ENCODE measurements at regions not wholly inside any gene's neighbourhood (a gene's known extent, or its start where the extent isn't known, plus 50 kb on each side); places are given as distances from the start of the nearest gene placed in this dataset.
"Not testable (repeated sequence)": the region's sequence is repeated elsewhere in the genome, so short reads cannot be mapped to it uniquely, and the experiment has no call there.

GRCh38 chr2:175804122-175804521, 197.9 kb downstream of the LNPK start:
- ATAC-seq, result no peak
- TF ChIP-seq CREB5 (CRISPR knock-in tag; IDR thresholded peaks at IDR 0.05; ENCODE audit: low read depth), result no peak
- no peak for TF ChIP-seq PATZ1 (CRISPR knock-in tag; IDR thresholded peaks at IDR 0.05; ENCODE audit: borderline replicate concordance)
- TF ChIP-seq CSRNP3 (CRISPR knock-in tag; IDR thresholded peaks at IDR 0.05), result no peak
- no peak for TF ChIP-seq RARB (CRISPR knock-in tag; IDR thresholded peaks at IDR 0.05)
- TF ChIP-seq TCF4 (CRISPR knock-in tag; IDR thresholded peaks at IDR 0.05; ENCODE audit: borderline replicate concordance), result no peak
- no peak for TF ChIP-seq TSHZ2 (CRISPR knock-in tag; IDR thresholded peaks at IDR 0.05)
- TF ChIP-seq OSR1 (CRISPR knock-in tag; IDR thresholded peaks at IDR 0.05), result no peak
- no peak for TF ChIP-seq POU6F1 (CRISPR knock-in tag; IDR thresholded peaks at IDR 0.05; ENCODE audit: borderline replicate concordance, low read depth)
- TF ChIP-seq BACH2 (CRISPR knock-in tag; IDR thresholded peaks at IDR 0.05; ENCODE audit: borderline replicate concordance), result no peak
- no peak for TF ChIP-seq ZNF565 (CRISPR knock-in tag; conservative IDR thresholded peaks at IDR 0.05; ENCODE audit: low read depth)
- TF ChIP-seq ZFP3 (CRISPR knock-in tag; IDR thresholded peaks at IDR 0.05), result no peak
- TF ChIP-seq PPARA (CRISPR knock-in tag; IDR thresholded peaks at IDR 0.05; ENCODE audit: borderline replicate concordance), result no peak
- TF ChIP-seq ZFP30 (CRISPR knock-in tag; IDR thresholded peaks at IDR 0.05), result no peak
- TF ChIP-seq ARNTL (CRISPR knock-in tag; IDR thresholded peaks at IDR 0.05; ENCODE audit: borderline replicate concordance, low read depth), result no peak
- TF ChIP-seq ESRRG (CRISPR knock-in tag; IDR thresholded peaks at IDR 0.05), result no peak

GRCh38 chr2:175796422-175796821, 205.6 kb downstream of the LNPK start:
- not testable (repeated sequence) for ATAC-seq

- TF ChIP-seq RARB (CRISPR knock-in tag; IDR thresholded peaks at IDR 0.05) (no peak), ZNF8 (CRISPR knock-in tag; IDR thresholded peaks at IDR 0.05) (no peak), TSHZ2 (CRISPR knock-in tag; IDR thresholded peaks at IDR 0.05) (no peak), TOX (CRISPR knock-in tag; IDR thresholded peaks at IDR 0.05; ENCODE audit: borderline replicate concordance) (no peak), SNAI2 (CRISPR knock-in tag; IDR thresholded peaks at IDR 0.05) (no peak), PATZ1 (CRISPR knock-in tag; IDR thresholded peaks at IDR 0.05; ENCODE audit: borderline replicate concordance) (no peak), ZNF70 (CRISPR knock-in tag; IDR thresholded peaks at IDR 0.05) (no peak), ZFP3 (CRISPR knock-in tag; IDR thresholded peaks at IDR 0.05) (no peak), BACH2 (CRISPR knock-in tag; IDR thresholded peaks at IDR 0.05; ENCODE audit: borderline replicate concordance) (no peak), ISL1 (CRISPR knock-in tag; IDR thresholded peaks at IDR 0.05) (no peak)
Observed at GRCh38 chr2:175793648-175794047, 208.4 kb downstream of the LNPK start.

More at GRCh38 chr2:175793648-175794047, 208.4 kb downstream of the LNPK start:
- ATAC-seq, result no peak
